GM21717 (cell line): ENCODE measurements at regions not wholly inside any gene's neighbourhood (a gene's known extent, or its start where the extent isn't known, plus 50 kb on each side); places are given as distances from the start of the nearest gene placed in this dataset.
"Not testable (repeated sequence)": the region's sequence is repeated elsewhere in the genome, so short reads cannot be mapped to it uniquely, and the experiment has no call there.

Experiments
- ATAC-seq: cut with Tn5 transposase; IDR thresholded peaks from one replicate; pipeline ENCODE4 v1.9.1; 2021; ENCODE audit warnings: mild to moderate bottlenecking, moderate library complexity; ENCODE audit not compliant: unreplicated experiment

DNA sequence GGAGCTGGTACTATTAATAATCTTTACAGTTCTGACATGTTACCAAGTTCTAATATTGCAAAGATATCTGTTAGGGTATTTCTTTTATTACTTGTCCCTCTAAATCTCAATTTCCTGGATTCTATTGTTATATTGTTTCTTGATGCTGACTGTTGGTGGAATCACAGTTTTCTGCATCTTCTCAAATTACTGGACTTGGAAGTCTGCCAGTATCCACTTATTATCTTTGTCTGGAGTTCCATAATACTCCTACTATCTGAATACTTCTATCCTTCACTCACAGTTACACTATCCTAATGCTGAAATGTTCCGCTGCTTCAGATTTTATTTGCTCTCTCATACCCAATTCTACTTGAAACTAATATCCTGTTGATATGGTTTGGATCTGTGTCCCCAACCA lies 1985.7 kb upstream of the PRR20A start:
- no peak for ATAC-seq

DNA sequence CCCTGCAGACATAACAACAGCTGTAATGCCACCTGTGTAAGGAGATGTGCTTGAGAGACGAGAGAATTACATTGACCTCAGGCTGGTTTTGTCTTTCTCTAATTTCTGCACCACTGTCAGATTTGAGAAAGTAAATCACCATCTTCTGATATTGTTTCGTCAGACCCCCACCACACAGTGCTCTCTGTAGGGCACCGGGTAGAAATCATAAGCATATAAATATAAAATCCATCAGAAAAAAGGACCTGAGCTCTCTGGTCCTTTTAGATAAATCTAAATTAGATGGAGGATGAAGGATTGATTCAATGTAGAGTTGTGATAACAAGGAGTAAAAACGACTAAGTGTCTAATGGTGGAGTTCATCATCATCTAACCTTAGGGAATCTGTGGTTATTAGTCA lies 1981.0 kb upstream of the PRR20A start:
- ATAC-seq = no peak

DNA sequence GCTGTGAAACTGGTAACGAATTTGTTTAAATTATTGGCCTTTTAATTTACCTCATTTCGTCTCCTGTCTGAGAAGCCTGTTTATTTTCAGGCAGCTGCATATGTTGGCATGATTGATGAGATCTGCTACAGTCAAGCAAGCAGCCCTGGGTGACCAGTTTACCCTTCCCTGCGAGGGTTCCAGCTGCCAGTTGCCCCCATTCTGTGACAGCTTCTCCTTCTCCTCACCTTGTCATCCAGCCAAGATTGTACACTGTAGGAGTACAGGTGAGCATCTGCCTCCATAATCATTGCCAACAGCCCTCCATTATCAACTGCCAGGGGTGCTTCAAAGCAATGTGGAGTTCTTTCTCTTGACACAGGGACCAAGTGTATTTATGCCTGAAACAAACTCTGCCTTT lies 1979.9 kb upstream of the PRR20A start:
- ATAC-seq = no peak

DNA sequence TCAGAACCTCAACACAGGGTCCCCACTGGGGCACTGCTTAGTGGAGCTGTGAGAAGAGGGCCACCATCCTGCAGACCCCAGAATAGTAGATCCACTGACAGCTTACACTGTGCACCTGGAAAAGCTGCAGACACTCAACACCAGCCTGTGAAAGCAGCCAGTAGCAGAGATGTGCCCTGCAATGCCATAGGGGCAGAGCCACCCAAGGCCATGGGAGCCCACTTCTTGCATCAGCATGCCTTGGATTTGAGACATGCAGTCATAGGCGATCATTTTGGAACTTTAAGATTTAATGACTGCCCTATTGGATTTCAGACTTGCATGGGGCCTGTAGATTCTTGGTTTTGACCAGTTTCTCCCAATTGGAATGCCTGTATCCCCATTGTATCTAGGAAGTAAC lies 1962.1 kb upstream of the PRR20A start:
- ATAC-seq = not testable (repeated sequence)

DNA sequence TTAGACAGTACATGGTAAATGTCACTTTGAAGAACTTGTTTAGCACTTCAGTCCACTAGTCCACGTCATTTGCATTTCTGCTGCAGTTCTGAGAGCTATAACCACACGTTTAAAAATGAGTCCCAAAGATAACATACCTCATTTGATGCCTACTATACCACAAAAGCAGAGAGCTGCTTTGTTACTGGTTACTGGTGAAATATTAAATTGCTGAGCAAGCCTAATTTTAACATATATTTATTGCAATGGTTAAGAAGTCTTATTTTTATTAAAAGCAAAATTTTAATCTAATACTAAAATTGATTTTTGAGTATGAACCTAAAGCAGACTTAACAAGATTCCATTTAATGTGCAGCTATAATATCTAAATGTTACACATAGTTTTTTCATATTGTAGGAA lies 1949.7 kb upstream of the PRR20A start:
- no peak for ATAC-seq

DNA sequence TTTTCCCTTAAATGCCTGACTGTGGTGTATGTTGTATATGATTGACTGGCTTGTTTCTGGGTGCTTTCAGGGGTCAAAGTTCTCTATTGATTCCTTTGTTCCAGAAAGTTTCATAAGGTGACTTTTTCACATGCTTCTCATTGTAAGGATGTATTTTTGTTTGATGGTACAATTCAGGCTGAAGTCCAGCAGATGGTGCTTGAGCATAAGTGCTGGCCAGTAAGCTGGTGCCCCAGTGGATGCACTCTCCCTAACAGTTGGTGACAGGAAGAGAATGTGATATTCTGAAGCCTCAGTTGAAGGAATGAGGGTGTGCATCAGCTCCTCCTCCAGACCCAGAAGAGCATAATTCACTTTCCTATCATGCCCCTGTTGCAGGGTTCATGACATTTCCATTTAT lies 1941.6 kb upstream of the PRR20A start:
- ATAC-seq = no peak

DNA sequence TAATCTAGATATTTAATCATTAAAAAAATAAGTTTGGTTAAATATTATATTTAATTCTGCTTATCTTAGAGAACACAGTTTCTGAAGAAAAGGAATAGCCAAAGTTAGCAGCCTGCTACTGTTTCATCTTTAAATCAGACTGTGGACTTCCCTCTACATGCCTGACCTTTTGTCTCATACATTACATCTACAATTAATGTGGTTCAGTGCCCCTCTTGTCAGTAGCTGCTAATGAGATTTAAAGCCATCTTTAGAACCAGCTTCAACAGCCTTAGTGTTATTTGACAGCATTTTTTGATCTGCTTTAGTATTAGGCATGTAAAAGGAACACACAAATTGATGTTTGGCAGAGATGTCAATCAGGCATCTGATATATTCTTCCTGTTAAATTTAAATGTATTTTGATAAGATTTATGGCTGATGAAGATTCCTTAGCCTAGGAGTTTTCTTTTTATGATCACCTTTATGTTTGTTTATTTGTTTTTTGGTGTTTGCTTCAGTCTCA lies 1925.8 kb upstream of the PRR20A start:
- no peak for ATAC-seq

DNA sequence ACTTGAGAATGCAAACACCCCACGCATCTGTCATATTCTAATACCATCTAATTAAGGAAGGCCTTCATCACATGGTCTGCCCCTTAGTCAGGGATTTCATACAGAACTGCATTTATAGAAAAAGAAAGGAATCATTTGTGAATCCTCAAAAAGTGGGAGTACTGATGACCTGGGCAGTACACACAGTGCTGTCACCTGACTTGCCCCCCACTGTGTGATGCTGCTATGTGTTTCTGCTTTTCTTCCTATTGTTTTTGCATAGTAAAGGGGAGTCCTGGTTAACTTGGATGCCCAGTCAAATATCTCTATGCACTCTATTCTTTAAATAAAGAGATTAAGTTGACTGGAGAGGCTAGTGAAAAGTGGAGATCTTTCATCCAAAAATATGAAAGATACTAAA lies 1921.2 kb upstream of the PRR20A start:
- ATAC-seq = no peak

DNA sequence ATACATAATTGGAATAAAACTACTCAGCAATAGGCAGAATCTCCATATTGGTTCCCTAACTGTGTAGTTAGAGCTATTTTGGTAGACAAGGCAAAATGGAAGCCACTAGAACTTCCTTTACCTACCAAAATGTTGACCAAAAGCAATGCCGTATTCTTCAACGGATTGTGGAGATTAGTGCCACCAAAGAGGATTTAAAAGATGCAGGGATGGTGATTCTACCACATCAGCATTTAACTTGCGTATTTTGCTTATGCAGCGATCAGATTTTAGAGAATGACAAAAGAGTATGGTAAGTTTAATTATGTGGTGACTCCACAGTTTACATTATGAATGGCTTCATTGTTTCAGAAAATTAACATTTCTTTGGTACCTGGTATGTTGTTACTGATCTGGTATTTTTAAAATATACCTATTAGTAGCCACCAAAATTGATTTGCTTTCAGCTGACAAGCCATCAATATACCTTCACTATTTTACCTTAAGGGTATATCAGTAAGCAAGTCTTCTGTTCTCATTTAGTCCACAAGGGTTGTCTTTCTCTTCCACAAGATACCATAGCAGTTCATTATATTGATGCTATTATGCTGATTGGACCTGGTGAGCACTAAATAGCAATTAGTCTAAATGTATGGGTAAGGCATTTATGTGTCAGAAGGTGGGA lies 1910.7 kb upstream of the PRR20A start:
- ATAC-seq = no peak

DNA sequence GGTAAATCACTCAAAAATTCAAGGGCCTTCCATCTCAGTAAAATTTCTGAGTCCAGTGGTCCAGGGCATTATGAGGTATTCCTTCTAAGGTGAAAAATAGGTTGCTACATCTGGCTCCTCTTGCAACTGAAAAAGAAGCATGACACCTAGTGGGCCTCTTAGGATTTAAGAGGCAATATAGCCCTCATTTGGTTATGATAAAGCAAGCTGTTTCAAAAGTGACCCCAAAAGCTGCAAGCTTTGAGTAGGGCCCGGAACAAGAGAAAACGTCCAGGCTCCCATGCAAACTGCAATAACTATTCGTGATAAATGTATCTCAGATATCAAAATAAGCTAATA lies 1910.2 kb upstream of the PRR20A start:
- ATAC-seq = no peak

DNA sequence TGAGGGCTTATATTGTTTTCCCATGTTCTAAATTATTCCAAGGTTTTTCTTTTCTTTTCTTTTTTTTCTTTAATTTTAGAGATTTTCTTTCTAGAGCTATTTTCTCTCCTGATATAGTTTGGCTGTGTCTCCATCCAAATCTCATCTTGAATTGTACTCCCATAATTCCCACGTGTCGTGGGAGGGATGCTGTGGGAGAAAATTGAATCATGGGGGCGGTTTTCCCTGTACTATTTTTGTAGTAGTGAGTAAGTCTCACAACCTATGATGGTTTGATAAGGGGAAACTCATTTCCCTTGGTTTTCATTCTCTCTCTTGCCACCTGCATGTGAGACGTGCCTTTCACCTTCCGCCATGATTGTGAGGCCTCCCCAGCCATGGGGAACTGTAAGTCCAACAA lies 1906.4 kb upstream of the PRR20A start:
- ATAC-seq = no peak

DNA sequence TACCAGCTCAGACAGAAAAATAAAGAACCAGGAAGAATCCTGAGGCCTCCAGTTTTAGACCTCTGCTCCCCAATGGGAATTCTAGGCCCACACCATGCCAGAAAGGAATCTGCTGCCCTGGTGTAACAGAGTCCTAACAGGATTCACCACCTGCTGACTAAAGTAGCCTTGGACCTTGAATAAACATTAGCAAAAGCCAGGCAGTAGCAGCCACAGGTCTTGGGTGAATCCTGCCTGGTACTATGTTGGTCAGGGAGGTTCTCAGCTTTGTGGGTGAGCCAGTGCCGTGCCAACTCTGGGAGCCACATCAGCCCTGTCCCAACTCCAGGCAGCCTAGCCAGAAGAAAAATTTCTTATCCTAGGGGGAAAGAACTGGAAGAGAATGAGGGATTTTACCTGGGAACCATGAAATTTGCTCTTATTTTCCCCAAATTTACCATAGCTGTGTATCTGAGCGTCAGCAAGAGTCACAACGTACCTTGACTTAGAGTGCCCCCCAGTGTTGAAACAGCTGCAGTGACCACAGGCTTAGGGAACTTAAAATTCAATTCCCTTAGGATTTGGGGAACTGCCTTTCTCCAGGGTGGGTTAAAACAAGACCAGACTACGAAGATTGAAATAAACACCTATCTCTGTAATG lies 1895.6 kb upstream of the PRR20A start:
- ATAC-seq = no peak

DNA sequence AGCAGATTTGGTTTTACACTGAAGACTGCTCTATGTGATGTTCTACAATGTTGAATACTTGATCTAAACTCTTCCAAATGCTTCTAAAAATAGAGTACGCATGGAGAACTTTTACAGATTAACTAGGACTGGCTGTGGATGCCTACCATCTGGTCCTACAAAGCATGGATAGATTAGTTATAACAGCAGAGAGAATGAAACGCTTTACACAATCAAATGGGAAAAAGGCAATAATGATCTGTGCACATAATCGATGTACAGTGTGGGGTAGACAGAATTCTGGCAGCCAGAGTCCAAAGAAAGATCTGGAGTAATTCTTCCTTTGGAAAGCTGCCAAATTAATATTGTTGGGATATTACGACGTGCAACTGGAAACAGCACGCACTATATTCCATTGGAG lies 1885.5 kb upstream of the PRR20A start:
- no peak for ATAC-seq

DNA sequence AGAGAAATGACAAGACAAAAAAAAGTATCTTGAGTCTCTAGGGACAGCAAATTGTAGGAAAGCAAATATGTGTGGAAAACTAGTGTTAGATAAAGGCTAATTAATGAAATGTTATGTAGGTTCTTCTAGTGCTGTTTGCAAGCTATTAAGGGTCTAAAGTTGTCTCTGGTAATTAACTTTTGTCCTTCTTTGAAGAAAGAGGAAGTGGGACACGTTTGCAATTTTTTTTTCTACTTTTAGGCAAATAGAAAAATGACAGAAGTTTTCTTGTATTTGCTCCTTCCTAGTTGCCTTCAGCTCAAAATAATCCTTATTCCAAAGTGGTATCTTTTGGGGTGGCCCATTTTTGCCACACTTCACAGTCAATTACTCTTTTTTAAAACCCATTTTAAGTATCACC lies 1877.7 kb upstream of the PRR20A start:
- no peak for ATAC-seq

DNA sequence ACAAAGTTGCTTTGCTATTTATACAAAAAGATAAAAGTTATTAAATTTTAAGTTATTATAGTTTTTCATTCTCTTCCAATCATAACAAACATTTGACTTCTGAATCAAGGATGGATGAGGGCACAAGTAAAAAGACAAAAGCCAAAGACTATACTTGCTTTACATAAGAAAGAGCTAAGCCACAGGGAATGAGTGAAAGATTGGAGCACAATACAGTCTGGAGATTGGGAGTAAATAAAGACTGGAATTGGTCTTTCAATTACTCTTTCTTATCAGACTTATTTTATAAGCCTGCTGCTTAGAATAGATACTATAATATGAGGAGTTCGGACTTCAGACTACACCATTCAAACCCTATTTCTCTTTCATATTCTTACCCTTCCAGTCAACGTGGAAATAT lies 1874.1 kb upstream of the PRR20A start:
- ATAC-seq = no peak

DNA sequence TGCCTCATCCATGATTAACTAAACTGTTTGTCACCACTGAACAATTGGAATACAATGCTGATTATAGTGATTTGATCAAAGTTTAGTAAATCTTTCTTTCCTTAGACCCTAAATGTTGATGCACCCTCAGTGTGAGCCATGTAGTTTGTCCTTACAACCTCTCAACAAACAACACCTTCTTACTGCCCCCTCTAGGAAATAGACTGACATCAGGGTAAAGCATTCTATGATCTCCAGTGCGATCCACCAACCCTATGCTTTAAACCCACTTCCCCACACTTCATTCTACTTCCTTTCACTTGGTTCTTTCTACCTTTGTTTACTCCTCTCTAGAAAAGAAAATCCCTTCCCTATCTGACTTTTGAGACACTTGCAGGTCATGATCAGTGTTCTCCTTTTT lies 1842.5 kb upstream of the PRR20A start:
- no peak for ATAC-seq

DNA sequence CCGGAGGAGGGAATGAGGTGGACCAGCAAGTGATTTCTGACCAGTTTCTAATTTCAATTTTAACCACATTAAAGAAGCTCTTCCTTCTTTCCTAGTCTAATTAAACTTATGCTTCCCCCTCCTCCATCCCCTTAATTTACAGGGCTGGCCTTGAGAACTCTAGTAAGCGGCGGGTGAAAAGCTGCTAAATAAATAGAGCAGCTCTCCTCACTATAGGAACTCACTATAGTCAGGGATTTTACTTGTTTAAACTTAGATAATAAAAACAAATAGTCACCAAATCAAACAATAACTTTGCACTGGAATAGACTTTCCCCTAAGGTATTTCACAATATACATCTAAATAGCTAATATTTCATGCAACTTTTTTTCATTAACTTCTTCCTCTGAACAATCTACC lies 1838.2 kb upstream of the PRR20A start:
- no peak for ATAC-seq

DNA sequence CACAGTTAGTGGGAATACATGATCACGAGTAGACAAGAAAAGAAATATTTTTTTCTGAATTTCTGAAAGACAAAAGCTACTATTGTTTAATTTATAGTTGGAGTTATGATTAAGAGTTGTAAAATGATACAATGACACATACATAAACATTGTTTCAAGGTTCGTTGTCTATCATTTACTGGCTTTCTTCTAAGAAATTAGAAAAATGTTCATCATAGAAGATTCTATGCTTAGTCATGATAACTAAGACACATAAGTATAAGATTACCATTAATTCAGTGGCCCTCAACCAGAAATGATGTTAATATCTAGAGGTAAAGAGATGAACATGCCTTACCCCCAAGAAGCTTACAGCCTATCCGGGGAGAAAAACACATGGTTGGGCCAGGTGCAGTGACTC lies 1832.8 kb upstream of the PRR20A start:
- ATAC-seq = no peak

DNA sequence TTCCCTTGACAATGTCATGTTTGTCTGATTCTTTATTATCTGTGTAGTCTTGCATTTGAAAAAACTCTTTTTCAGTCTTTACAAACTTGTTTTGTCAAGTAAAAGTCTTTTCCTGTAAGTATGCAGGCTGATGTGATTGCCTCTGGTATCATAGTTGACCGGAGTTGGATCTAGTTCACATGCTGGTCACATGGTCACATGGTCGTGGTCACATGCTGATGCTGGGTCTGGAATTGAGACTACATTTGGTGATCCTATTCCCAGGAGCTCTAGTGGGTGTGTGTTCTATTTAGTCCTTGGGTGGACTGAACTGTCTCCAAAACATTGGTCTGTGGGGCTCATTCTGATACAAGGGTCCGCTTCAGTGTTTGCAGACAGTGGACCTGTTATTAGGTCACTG lies 1798.8 kb upstream of the PRR20A start:
- no peak for ATAC-seq

DNA sequence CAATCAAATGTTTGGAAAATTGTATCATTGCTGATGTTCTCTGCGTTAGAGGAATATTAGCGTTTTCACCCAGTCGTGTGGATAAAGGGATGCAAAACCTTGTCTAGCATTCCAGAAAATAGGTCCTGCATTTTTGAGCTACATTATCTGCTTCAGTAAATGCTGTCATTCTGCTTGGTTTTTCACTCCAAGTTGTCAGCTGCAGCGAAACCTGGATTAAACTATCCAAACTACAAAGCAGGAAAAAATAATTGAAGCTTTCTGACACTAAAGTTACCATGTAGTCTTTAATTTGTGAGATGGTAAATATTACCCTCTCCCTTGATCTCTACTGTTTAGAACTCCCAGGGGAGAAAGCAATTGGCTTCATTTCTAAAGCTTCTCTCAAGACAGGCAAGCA lies 1795.5 kb upstream of the PRR20A start:
- ATAC-seq = no peak

DNA sequence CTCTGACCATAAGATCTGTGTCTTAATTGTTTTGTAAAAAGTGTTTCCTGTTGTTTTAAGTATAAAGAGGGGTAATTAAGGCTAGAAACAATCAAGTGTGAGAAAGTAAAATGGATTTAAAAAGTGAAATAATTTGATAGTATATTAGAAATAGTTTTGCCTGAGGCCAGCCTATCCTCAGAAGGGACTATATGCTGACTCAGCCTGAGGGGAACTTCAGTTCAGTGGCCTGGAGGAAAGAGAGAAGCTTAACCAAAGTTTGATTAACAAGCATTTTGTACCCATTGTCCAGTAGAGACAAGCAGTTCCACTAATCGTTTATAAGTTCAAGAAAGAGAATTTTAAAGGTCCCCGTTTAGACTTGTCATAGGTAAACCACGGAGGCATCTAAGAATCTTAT lies 1793.2 kb upstream of the PRR20A start:
- ATAC-seq = no peak

DNA sequence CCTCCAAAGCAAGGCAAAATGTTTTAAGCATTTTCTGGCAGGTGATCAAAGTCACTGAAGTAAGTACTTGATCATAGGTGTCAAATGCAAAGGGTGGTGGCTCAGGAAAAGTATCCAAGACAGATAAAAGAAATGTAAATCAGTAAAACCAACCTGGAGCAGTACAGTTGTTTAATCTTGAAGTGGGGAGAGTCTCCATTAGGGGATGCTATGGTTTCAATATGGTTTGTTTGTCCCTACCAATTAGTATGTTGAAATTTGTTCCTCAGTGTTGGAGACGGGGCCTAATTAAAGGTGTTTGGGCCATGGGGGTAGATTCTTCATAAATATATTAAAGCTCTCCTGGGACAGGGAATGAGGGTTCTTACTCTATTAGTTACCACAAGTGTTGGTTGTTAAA lies 1781.7 kb upstream of the PRR20A start:
- ATAC-seq = no peak

DNA sequence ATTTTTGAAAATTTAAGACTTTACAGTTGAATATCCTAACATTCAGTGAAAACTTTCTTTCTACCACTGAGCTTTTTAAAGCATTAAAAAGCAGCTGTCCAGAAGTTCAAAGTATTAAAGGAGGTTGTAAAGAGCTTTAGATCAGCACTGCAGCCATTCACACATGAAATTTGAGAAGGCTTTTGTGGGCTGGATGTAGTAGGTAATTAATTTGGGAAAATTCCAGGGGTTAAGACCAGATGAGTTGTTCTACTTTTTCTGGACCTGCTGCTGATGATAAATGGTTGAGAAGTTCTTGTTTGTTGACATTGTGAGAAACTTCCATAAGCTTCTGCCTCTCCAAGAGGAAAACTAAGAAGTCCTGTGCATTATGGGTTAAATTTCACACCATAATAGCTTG lies 1779.6 kb upstream of the PRR20A start:
- no peak for ATAC-seq
